ENCODE measurements at regions not wholly inside any gene's neighbourhood (a gene's known extent, or its start where the extent isn't known, plus 50 kb on each side); places are given as distances from the start of the nearest gene placed in this dataset.

DNA sequence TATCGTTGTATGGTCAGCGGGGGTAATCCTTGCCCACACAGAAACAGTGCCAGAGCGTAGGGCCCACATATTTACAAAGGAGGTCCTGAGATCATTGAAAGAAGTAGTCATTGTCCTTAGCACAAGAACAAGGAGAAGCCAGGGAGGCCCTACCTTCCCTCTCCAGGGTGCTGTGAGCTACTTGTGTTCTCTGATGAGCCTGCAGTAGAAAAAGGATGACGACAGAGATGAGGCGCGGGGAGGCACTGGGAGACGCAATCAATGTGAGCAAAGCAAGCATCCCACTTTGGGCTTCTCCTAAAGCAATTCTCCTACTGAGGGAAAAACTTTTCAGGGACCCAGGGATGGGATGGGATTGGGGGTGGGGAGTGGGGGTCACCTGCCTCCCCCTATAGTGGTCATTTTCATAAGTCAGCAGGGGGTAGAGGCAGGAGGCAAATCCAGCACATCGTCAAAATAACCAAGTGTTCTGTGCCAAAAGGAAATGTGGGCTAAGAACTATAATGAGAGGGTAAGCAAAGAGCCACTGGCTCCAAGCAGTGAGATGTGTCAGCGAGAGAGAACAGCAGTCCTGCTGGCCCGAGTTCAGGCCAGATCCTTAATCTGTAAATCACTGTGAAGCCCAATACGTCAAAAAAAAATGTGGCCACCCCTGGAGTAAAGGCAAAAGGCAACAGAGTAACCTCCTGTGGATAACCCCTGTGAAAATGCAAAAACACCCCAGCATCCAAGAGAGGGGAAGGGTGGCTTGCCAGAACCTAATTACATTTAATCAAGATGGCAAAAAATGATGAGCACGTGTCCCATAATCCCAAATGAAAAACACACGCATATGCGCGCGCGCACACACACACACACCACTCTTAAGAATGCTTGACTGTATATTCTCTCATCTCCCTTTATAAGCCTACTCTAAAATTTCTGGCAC, 136.6 kb upstream of the HHIP start:
- 83% methylated on average over 17 of the region's 17 CpGs for WGBS (ENCODE audit: missing lambda C conversion rate)

DNA sequence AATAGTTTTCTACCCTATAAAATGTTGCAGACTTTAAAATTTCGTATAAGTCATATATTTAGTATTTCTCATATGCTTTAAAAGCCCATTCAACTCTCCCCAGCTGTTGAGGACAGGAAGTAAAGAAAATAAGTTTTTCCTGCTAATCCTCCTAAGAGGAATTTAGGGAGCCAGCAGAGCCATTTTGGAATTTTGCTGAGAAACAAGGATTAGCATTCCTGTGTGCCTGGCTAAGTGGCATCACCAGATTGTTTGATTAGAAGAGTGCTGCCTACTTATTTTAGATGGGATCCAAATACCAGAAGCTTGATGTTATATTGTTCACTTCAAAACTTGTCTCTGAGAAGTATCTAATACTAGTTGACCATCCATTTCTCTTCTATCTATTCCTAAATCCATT, 131.2 kb upstream of the HHIP start:
- ATAC-seq (no peak), FAIRE-seq (no peak), DNase-seq (ENCODE audit: low read depth in 1 of 2, low spot score in 1 of 2) (no peak)
- Histone ChIP-seq H3K9me3 (no peaks in the 10 kb centered on the region), H3K4me2 (no peak overlapping the region), H3K4me3 (no peak overlapping the region), H3K27ac (no peak overlapping the region), H3K4me1 (no peaks in the 10 kb centered on the region)
- POLR2A ChIA-PET, result no interaction called here
- CTCF ChIA-PET, result no interaction called here
- WGBS (ENCODE audit: missing lambda C conversion rate), result 23% methylated on average over 1 of the region's 1 CpG
- TF ChIP-seq BHLHE40 (IDR thresholded peaks at IDR 0.05; ENCODE audit: low read depth, low read length), result no peak
- TF ChIP-seq ZC3H11A (IDR thresholded peaks at IDR 0.05), result no peak
- no peak for TF ChIP-seq PBX3 (IDR thresholded peaks at IDR 0.05)
- TF ChIP-seq CHD2 (IDR thresholded peaks at IDR 0.05; ENCODE audit: low read length, partially characterized antibody), result no peak
- no peak for TF ChIP-seq EHMT2 (IDR thresholded peaks at IDR 0.05; ENCODE audit: low read depth)
- TF ChIP-seq FOXS1 (CRISPR knock-in tag; IDR thresholded peaks at IDR 0.05), result no peak
- TF ChIP-seq, protein P1, sequence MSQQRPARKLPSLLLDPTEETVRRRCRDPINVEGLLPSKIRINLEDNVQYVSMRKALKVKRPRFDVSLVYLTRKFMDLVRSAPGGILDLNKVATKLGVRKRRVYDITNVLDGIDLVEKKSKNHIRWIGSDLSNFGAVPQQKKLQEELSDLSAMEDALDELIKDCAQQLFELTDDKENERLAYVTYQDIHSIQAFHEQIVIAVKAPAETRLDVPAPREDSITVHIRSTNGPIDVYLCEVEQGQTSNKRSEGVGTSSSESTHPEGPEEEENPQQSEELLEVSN (IDR thresholded peaks at IDR 0.05; ENCODE audit: borderline replicate concordance, low read depth), result no peak
- TF ChIP-seq RARB (CRISPR knock-in tag; IDR thresholded peaks at IDR 0.05), result no peak

More for the DNA sequence above, 136.6 kb upstream of the HHIP start:
- TF ChIP-seq, protein P2, sequence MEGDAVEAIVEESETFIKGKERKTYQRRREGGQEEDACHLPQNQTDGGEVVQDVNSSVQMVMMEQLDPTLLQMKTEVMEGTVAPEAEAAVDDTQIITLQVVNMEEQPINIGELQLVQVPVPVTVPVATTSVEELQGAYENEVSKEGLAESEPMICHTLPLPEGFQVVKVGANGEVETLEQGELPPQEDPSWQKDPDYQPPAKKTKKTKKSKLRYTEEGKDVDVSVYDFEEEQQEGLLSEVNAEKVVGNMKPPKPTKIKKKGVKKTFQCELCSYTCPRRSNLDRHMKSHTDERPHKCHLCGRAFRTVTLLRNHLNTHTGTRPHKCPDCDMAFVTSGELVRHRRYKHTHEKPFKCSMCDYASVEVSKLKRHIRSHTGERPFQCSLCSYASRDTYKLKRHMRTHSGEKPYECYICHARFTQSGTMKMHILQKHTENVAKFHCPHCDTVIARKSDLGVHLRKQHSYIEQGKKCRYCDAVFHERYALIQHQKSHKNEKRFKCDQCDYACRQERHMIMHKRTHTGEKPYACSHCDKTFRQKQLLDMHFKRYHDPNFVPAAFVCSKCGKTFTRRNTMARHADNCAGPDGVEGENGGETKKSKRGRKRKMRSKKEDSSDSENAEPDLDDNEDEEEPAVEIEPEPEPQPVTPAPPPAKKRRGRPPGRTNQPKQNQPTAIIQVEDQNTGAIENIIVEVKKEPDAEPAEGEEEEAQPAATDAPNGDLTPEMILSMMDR (IDR thresholded peaks at IDR 0.05), result no peak
- no peak for TF ChIP-seq SMC3 (IDR thresholded peaks at IDR 0.05)
- H3K27ac ChIP-seq, result no peak overlapping the region
- POLR2A ChIA-PET, result no interaction called here
- no peaks in the 10 kb centered on the region for H3K4me1 ChIP-seq
- no peak overlapping the region for H3K4me3 ChIP-seq
- no peaks in the 10 kb centered on the region for H3K9me3 ChIP-seq
- no peak for DNase-seq (ENCODE audit: low read depth in 1 of 2, low spot score in 1 of 2)
- ATAC-seq, result no peak
- CTCF ChIA-PET, result no interaction called here
- FAIRE-seq, result no peak
- H3K4me2 ChIP-seq, result no peak overlapping the region

DNA sequence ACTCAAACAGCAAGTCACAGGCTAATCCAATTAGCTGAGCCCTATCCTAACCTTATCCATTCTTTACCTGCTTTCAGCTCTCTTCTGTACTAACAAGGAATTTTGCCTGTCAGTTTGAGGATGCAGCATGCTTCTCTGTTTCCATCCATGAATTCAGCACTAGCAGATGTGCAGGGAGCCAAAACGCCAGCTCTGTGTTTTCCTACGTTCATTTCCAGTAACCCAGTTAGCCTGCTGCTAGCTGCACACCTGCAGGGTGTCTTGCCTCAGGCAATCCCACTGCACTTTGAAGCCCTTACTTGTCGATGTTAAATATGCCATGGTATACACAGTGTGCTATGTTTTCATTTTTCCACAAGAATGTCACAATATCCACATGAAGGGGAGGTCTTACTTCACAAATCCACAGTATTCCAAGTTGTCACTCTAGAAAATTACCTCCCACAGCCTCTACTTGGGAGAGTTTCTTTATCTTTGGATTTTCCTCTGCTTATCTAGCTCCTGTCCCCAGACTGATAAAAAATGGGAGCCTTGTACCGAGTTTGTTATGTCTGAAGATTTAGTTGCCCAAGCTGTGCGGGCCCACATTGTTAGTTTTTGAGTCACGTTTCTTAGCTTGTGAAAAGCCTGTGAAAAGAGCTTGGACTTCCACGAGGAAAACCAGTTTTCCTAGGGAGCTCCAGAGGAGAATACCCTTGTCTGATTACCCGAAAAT, 127.6 kb upstream of the HHIP start:
- FAIRE-seq (no peak), ATAC-seq (no peak), DNase-seq (ENCODE audit: low read depth in 1 of 2, low spot score in 1 of 2) (no peak)
- ChIA-PET POLR2A (no interaction called here), CTCF (no interaction called here)
- TF ChIP-seq RARB (CRISPR knock-in tag; IDR thresholded peaks at IDR 0.05), result no peak
- no peak for TF ChIP-seq MAFK (IDR thresholded peaks at IDR 0.05; ENCODE audit: partially characterized antibody)
- no peak for TF ChIP-seq SREBF2 (IDR thresholded peaks at IDR 0.05)
- no peak for TF ChIP-seq GATA3 (IDR thresholded peaks at IDR 0.05; ENCODE audit: borderline replicate concordance)
- TF ChIP-seq, protein P3, sequence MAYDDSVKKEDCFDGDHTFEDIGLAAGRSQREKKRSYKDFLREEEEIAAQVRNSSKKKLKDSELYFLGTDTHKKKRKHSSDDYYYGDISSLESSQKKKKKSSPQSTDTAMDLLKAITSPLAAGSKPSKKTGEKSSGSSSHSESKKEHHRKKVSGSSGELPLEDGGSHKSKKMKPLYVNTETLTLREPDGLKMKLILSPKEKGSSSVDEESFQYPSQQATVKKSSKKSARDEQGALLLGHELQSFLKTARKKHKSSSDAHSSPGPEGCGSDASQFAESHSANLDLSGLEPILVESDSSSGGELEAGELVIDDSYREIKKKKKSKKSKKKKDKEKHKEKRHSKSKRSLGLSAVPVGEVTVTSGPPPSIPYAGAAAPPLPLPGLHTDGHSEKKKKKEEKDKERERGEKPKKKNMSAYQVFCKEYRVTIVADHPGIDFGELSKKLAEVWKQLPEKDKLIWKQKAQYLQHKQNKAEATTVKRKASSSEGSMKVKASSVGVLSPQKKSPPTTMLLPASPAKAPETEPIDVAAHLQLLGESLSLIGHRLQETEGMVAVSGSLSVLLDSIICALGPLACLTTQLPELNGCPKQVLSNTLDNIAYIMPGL (CRISPR knock-in tag; IDR thresholded peaks at IDR 0.05; ENCODE audit: borderline replicate concordance), result no peak
- no peak for TF ChIP-seq SMC3 (IDR thresholded peaks at IDR 0.05)
- no peak for TF ChIP-seq CBX2 (IDR thresholded peaks at IDR 0.05; ENCODE audit: borderline replicate concordance, low read depth)
- no peak for TF ChIP-seq FOSB (CRISPR knock-in tag; IDR thresholded peaks at IDR 0.05)
- H3K4me3 ChIP-seq, result no peak overlapping the region
- H3K27ac ChIP-seq, result no peak overlapping the region
- no peaks in the 10 kb centered on the region for H3K4me1 ChIP-seq
- WGBS (ENCODE audit: missing lambda C conversion rate), result 48% methylated on average over 8 of the region's 8 CpGs
- no peak overlapping the region for H3K4me2 ChIP-seq
- no peaks in the 10 kb centered on the region for H3K9me3 ChIP-seq

Measured in A549 (cell line).